HG02973 (cell line): ENCODE measurements at regions not wholly inside any gene's neighbourhood (a gene's known extent, or its start where the extent isn't known, plus 50 kb on each side); places are given as distances from the start of the nearest gene placed in this dataset.
"Not testable (repeated sequence)": the region's sequence is repeated elsewhere in the genome, so short reads cannot be mapped to it uniquely, and the experiment has no call there.

Experiments
- ATAC-seq: cut with Tn5 transposase; IDR thresholded peaks from one replicate; pipeline ENCODE4 v1.9.1; 2021; ENCODE audit warnings: moderate library complexity; ENCODE audit not compliant: unreplicated experiment

GRCh38 chr7:138309186-138309585, 150.9 kb upstream of the TRIM24 start:
- no peak for ATAC-seq

DNA sequence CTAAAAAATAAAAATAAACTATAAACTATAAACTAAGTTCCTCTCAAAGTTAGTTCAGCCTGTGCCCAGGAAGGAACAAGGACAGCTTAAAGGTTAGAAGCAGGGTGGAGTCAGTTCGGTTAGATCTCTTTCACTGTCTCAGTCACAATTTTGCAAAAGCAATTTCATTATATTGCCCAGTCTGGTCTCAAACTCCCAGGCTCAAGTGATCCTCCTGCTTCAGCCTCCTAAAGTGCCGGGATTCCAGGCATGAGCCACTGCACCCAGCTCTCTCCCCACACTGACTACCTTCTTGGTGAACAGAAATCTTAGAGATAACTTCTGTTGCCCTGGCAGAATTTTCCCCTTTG, 146.3 kb upstream of the TRIM24 start:
- ATAC-seq = no peak

- ATAC-seq = peak; percentile 98
These were observed 143.5 kb upstream of the TRIM24 start for GRCh38 chr7:138316421-138317043.

DNA sequence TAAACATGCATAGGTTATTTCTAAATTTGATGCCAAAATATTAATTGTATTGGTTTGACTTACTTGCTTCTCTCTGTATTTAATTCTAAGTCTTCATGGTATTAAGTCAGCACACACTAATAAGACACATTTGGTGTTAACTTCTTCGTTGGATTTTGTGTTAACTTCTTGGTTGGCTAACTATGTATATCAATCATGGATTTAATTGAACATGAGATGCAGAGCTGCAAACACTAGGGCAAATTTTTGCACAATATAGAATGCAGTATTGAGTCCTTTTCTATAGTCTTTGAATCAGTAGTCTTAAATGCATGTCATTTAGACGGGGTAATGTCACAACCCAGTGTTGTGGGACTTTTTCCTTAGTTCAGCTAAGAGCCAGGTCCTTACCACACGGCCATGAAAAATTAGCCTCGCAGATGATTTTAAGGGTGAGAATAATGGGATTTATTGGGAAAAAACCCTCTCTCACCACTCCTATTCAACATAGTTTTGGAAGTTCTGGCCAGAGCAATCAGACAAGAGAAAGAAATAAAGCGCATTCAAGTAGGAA, 142.9 kb upstream of the TRIM24 start:
- no peak for ATAC-seq

GRCh38 chr7:138324941-138325340, 135.1 kb upstream of the TRIM24 start:
- ATAC-seq = no peak

DNA sequence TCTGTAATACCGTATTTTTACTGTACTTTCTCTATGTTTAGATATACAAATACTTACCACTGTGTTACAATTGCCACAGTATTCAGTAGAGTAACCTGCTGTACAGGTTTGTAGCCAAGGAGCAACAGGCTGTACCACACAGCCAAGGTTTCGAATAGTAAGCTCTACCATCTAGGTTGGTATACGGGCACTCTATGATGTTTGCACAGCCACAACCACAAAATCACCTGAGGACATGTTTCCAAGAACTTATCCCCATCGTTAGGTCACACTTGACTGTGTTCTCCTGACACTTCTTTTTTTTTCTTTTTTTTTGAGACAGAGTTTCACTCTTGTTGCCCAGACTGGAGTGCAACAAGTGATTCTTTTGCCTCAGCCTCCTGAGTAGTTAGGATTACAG, 134.6 kb upstream of the TRIM24 start:
- no peak for ATAC-seq

DNA sequence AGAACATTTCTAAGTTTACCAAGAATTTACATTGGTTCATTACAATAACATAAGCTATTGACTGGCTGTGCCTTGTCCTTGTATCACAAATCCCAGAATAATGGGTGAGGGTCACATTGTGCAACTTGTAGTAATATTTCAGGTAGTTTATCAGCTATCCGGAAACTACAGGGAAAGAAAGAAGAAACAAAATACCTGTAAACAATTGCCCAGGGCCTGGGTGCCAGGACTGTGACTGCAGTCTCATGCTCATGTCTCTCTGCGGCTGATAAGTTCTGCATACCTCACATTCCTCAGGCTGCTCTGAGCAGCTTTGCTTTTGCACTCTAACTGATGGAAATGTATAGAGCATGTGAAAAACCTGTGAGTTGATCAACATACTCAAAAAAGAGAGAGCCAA, 131.8 kb upstream of the TRIM24 start:
- no peak for ATAC-seq

DNA sequence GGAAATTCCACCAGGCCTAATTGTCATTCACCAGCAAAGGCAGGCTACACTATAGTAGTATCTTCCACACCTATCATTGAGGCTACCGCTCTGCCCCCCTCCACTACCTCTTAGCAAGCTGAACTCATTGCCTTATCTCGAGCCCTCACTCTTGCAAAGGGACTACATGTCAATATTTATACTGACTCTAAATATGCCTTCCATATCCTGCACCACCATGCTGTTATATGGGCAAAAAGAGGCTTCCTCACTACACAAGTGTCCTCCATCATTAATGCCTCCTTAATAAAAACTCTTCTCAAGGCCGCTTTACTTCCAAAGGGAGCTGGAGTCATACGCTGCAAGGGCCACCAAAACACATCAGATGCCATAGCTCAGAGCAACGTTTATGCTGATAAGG, 127.2 kb upstream of the TRIM24 start:
- ATAC-seq = not testable (repeated sequence)

DNA sequence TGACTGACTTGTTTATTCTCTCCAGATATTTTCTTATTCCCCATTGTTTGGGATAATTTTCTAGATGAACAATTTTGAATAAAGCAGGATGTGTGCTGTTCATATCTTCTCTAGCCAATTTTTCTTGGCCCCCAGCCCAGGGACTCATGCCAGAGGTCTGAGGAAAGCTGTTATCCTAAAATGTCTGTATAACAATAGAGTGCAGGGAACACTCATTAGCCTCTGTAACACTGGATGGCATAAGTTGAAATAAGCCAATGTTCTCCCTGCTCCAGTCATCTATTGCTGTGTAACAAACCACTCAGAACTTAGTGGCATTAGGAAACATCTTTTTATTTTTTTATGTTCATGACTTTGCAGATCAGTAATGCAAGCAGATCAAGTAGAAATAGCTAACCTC, 121.7 kb upstream of the TRIM24 start:
- ATAC-seq = no peak

DNA sequence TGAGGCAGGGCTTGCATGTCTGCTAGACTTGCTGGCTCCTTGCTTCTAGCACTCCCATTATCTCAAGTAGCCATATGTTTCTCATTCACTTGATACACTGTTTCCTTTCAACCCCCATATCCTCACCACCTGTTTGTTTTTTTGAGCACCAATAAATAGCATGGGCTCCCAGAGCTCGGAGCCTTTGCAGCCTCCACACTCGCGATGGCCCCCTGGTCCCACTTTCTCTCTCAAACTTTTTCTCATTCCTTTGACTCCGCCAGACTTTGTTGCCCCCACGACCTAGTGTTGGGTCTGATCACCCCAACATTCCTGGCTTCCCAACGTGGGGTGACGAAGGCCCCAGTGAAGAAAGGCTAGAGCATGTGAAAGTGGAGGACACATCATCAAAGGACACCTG, 120.8 kb upstream of the TRIM24 start:
- not testable (repeated sequence) for ATAC-seq

DNA sequence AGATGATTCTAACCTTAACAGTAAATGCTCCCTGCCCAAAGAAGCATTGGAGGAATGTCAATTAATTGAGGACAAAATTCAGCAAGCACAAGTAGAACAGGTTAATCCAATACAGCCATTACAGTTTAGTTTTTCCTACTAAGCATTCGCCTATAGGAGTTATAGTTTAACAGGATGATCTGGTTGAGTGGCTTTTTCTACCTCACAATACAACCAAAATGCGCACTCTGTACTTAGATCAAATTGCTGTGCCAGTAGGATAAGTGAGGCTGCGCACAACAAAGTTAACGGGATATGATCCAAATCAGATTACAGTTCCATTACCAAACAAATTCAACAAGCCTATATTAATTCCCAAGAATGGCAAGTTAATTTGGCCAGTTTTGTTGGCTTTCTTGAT, 117.1 kb upstream of the TRIM24 start:
- ATAC-seq = no peak

GRCh38 chr7:138345567-138345966, 114.5 kb upstream of the TRIM24 start:
- ATAC-seq = no peak

GRCh38 chr7:138346975-138347374, 113.1 kb upstream of the TRIM24 start:
- no peak for ATAC-seq

- no peak for ATAC-seq
These were observed 110.0 kb upstream of the TRIM24 start for GRCh38 chr7:138349841-138350700.

GRCh38 chr7:138350701-138351357, 109.2 kb upstream of the TRIM24 start:
- ATAC-seq = no peak

- no peak for ATAC-seq
These were observed 107.2 kb upstream of the TRIM24 start for GRCh38 chr7:138352570-138353461.

- no peak for ATAC-seq
These were observed 106.0 kb upstream of the TRIM24 start for GRCh38 chr7:138354066-138354465.

- no peak for ATAC-seq
These were observed 104.8 kb upstream of the TRIM24 start for GRCh38 chr7:138355254-138355653.

DNA sequence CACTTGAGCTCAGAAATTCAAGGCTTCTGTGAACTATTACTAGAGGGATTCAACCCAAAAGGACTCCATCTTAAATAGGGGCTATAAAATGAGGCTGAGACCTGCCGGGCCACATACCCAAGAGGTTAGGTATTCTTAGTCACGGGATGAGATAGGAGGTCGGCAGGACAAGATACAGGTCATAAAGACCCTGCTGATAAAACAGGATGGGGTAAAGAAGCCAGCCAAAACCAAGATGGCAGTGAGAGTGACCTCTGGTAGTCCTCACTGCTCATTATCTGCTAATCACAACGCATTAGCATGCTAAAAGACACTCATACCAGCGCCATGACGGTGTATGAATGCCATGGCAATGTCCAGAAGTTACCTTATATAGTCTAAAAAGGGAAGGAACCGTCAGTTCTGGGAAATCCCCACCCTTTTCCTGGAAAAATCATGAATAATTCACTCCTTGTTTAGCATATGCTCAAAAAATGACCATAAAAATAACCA, 101.2 kb upstream of the TRIM24 start:
- no peak for ATAC-seq

DNA sequence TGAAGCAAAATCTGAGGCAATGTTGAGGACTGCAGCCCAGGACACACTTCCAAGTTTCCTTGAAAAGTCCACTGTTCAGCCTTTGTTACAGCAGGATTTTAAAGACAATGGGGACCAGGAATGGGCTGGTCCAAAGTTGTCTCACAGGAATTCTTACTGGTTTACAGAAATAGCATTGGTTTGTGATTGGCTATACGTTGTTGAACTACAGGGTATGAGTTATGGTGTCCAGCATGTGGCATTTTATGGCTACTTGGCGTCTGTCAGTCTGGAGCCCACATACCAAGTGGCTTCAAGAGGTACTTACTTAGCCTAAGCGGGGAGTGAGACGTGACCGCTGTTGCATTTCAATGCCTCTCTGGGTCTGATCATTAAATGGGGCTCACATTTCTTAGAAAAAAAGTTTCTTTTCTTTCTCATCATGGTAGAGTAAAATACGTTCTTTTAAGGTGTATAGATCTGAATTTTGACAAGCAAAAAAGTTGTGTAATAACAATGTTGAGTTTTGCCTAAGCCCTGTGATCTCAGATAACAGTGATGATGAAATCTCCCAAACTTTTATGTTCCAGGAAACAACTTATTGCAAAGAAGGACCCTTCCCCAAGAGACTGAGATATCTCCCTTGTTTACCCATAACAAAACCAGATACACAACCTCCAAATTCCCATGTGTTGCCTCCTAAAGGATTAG, 100.0 kb upstream of the TRIM24 start:
- ATAC-seq = no peak
